OCI-LY7 (cell line): ENCODE measurements at regions not wholly inside any gene's neighbourhood (a gene's known extent, or its start where the extent isn't known, plus 50 kb on each side); places are given as distances from the start of the nearest gene placed in this dataset.

ENCODE experiments used
- CTCF ChIP-seq: fragments of 200-600 bp; sonication (generic); conservative IDR thresholded peaks from 2 replicates; pipeline ENCODE4 v1.5.1; 2014; ENCODE audit warnings: mild to moderate bottlenecking, antibody characterized with exemption, low read length, moderate library complexity, mixed read lengths
- EZH2phosphoT487 ChIP-seq: fragments of 200-600 bp; sonication (generic); IDR thresholded peaks from 2 replicates; pipeline ENCODE4 v1.6.1; 2018; ENCODE audit warnings: low read depth, borderline replicate concordance, mild to moderate bottlenecking, mixed run types, antibody characterized with exemption, low read length, moderate library complexity, mixed read lengths

GRCh38 chr10:44190541-44190940 lies 194.4 kb downstream of the CXCL12 start:
- TF ChIP-seq CTCF (no peak), EZH2phosphoT487 (no peak)
